CD8-positive, alpha-beta memory T cell (primary cell): ENCODE measurements at regions not wholly inside any gene's neighbourhood (a gene's known extent, or its start where the extent isn't known, plus 50 kb on each side); places are given as distances from the start of the nearest gene placed in this dataset.

Experiments used
- CTCF ChIA-PET: fragments of 350-600 bp; sonication (Branson Sonifier 250); formaldehyde crosslinking; loops from one replicate; lab custom pipeline; 2021; ENCODE audit warnings: antibody characterized with exemption; lab: Charles Lee
- POLR2A ChIA-PET: fragments of 350-600 bp; sonication (Branson Sonifier 250); formaldehyde crosslinking; loops from one replicate; lab custom pipeline; 2021; ENCODE audit warnings: antibody characterized with exemption; lab: Charles Lee
- DNase-seq, 5 donors: peaks; one replicate each; pipeline versions ENCODE4 v3.0.0 to v3.0.0-alpha.2; 2020 to 2022; ENCODE audit warnings: mixed read lengths in 1 of 5
- H3K27ac ChIP-seq: one replicate; pipeline ENCODE4 v1.7.0; 2013; ENCODE audit warnings: low read depth, mild to moderate bottlenecking, low read length, moderate library complexity
- H3K27me3 ChIP-seq: 2 replicates; pipeline ENCODE4 v1.7.0; 2013; ENCODE audit warnings: low read length, mild to moderate bottlenecking; ENCODE audit not compliant: insufficient read depth, poor library complexity, severe bottlenecking
- H3K36me3 ChIP-seq: 2 replicates; pipeline ENCODE4 v1.7.0; 2013; ENCODE audit warnings: mild to moderate bottlenecking, low read length, moderate library complexity; ENCODE audit not compliant: insufficient read depth
- H3K4me1 ChIP-seq: 2 replicates; pipeline ENCODE4 v1.7.0; 2013; ENCODE audit warnings: mild to moderate bottlenecking, low read length, moderate library complexity; ENCODE audit not compliant: insufficient read depth
- H3K4me3 ChIP-seq: 2 replicates; pipeline ENCODE4 v1.7.0; 2013; ENCODE audit warnings: mild to moderate bottlenecking, low read length
- H3K9me3 ChIP-seq: 2 replicates; pipeline ENCODE4 v1.7.0; 2013; ENCODE audit warnings: mild to moderate bottlenecking, low read length
- H3K27ac Mint-ChIP-seq, 8 donors: one replicate each; pipeline ENCODE4 v1.8.0; 2020 to 2021; ENCODE audit warnings: mixed read lengths in 8 of 8, mild to moderate bottlenecking in 6 of 8, inconsistent platforms in 3 of 8, moderate library complexity in 3 of 8
- H3K27me3 Mint-ChIP-seq, 2 donors: one replicate each; pipeline ENCODE4 v1.8.0; 2020 to 2021; ENCODE audit warnings: mixed read lengths in 2 of 2, mild to moderate bottlenecking in 1 of 2, moderate library complexity in 1 of 2
- H3K36me3 Mint-ChIP-seq, 3 donors: one replicate each; pipeline ENCODE4 v1.8.0; 2020 to 2021; ENCODE audit warnings: mixed read lengths in 3 of 3, inconsistent platforms in 1 of 3, mild to moderate bottlenecking in 1 of 3
- H3K4me1 Mint-ChIP-seq, 3 donors: one replicate each; pipeline ENCODE4 v1.8.0; 2020 to 2021; ENCODE audit warnings: mixed read lengths in 3 of 3, inconsistent platforms in 1 of 3, mild to moderate bottlenecking in 1 of 3
- H3K4me3 Mint-ChIP-seq, 7 donors: one replicate each; pipeline ENCODE4 v1.8.0; 2020 to 2021; ENCODE audit warnings: mixed read lengths in 7 of 7, mild to moderate bottlenecking in 6 of 7, moderate library complexity in 4 of 7, inconsistent platforms in 2 of 7
- H3K9me3 Mint-ChIP-seq, 5 donors: one replicate each; pipeline ENCODE4 v1.8.0; 2020 to 2022; ENCODE audit warnings: mixed read lengths in 5 of 5, mild to moderate bottlenecking in 3 of 5, moderate library complexity in 2 of 5, inconsistent platforms in 1 of 5

GRCh38 chrX:110578270-110578669, 217.3 kb downstream of the CHRDL1 start:
- CTCF ChIA-PET = no interaction called here
- Mint-ChIP-seq H3K27ac (no peak overlapping the region), H3K36me3 (no peaks in the 10 kb centered on the region), H3K4me3 (no peak overlapping the region), H3K9me3 (peaks cover 0 to 7% (median 2%) of the 10 kb centered on the region in 5 donors), H3K27me3 (peaks cover 0 to 8% of the 10 kb centered on the region in 2 donors), H3K4me1 (no peaks in the 10 kb centered on the region)
- POLR2A ChIA-PET = no interaction called here
- H3K27ac ChIP-seq = no peak overlapping the region
- no peaks in the 10 kb centered on the region for H3K9me3 ChIP-seq
- H3K27me3 ChIP-seq = no peaks in the 10 kb centered on the region
- no peaks in the 10 kb centered on the region for H3K36me3 ChIP-seq
- no peaks in the 10 kb centered on the region for H3K4me1 ChIP-seq
- DNase-seq = no peak
- no peak overlapping the region for H3K4me3 ChIP-seq

GRCh38 chrX:110584083-110584482, 211.5 kb downstream of the CHRDL1 start:
- no peak overlapping the region for H3K4me3 Mint-ChIP-seq
- Histone ChIP-seq H3K4me1 (no peaks in the 10 kb centered on the region), H3K36me3 (no peaks in the 10 kb centered on the region), H3K27me3 (no peaks in the 10 kb centered on the region), H3K4me3 (no peak overlapping the region), H3K9me3 (no peaks in the 10 kb centered on the region), H3K27ac (no peak overlapping the region)
- H3K4me1 Mint-ChIP-seq = no peaks in the 10 kb centered on the region
- peaks cover 0 to 6% of the 10 kb centered on the region in 2 donors for H3K27me3 Mint-ChIP-seq
- POLR2A ChIA-PET = no interaction called here
- no peak for DNase-seq
- no peaks in the 10 kb centered on the region for H3K36me3 Mint-ChIP-seq
- CTCF ChIA-PET = no interaction called here
- no peak overlapping the region for H3K27ac Mint-ChIP-seq
- peaks cover 0 to 7% (median 2%) of the 10 kb centered on the region in 5 donors for H3K9me3 Mint-ChIP-seq

DNA sequence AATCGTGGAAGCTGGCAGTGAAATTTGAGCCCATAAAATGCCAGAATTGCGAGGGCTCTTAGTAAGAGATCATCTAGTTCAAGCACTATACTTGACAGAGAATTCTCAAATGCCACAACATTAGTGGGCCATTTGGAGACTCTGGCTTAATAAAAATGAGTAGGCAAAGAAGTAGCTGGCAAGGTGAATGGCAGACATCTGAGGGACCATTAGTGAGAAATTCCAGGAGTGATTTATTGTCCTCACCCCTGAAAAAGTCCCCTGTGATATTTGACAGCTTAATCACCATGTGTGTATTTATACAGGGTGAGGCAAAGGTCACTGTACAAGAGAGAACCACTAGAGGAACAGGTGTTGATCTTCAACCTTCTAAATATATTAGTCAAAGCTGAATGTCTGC, 207.5 kb downstream of the CHRDL1 start:
- H3K4me3 ChIP-seq = no peak overlapping the region
- Mint-ChIP-seq H3K4me3 (no peak overlapping the region), H3K9me3 (no peaks in the 10 kb centered on the region), H3K4me1 (no peaks in the 10 kb centered on the region), H3K27me3 (peaks cover 0 to 2% of the 10 kb centered on the region in 2 donors), H3K36me3 (no peaks in the 10 kb centered on the region), H3K27ac (no peak overlapping the region)
- H3K27me3 ChIP-seq = no peaks in the 10 kb centered on the region
- H3K27ac ChIP-seq = no peak overlapping the region
- no peak for DNase-seq
- POLR2A ChIA-PET = no interaction called here
- CTCF ChIA-PET = no interaction called here
- H3K36me3 ChIP-seq = no peaks in the 10 kb centered on the region
- no peaks in the 10 kb centered on the region for H3K9me3 ChIP-seq
- H3K4me1 ChIP-seq = no peaks in the 10 kb centered on the region

GRCh38 chrX:110588853-110589252, 206.8 kb downstream of the CHRDL1 start:
- no peak overlapping the region for H3K4me3 Mint-ChIP-seq
- Histone ChIP-seq H3K9me3 (no peaks in the 10 kb centered on the region), H3K36me3 (no peaks in the 10 kb centered on the region), H3K27ac (no peak overlapping the region), H3K4me1 (no peaks in the 10 kb centered on the region), H3K4me3 (no peak overlapping the region), H3K27me3 (no peaks in the 10 kb centered on the region)
- ChIA-PET POLR2A (no interaction called here), CTCF (no interaction called here)
- H3K27me3 Mint-ChIP-seq = peaks cover 0 to 2% of the 10 kb centered on the region in 2 donors
- no peaks in the 10 kb centered on the region for H3K36me3 Mint-ChIP-seq
- no peaks in the 10 kb centered on the region for H3K4me1 Mint-ChIP-seq
- H3K9me3 Mint-ChIP-seq = no peaks in the 10 kb centered on the region
- no peak overlapping the region for H3K27ac Mint-ChIP-seq
- no peak for DNase-seq

DNA sequence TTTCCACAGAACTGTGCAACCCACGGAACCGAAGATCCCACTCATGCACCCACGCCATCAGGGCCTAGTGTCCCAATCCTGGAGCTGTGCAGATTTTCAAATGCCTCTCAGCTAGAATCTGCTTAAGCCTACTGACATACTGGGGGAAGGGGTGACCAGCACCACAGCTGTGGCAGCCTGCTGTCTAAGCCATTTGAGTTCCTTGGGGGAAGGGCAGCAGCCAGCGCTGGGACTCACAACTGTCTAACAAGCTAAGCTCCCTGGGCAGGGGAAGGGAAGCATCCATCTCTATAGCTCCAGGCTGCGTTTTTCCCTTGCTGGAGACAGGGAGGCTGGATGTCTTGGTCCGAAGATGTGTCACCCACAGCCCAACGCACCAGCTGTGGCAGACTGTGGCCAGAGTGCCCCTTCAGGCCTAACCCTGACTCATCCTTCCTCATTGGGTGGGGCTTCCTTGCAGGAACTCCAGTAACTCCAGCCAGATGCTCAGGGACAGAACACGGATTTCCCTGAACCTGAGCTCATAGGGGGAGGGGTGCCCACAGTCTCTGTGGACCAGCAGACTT, 194.8 kb downstream of the CHRDL1 start:
- no peaks in the 10 kb centered on the region for H3K36me3 ChIP-seq
- H3K27ac ChIP-seq = no peak overlapping the region
- Mint-ChIP-seq H3K4me3 (no peak overlapping the region), H3K9me3 (peaks cover 6 to 10% (median 7%) of the 10 kb centered on the region in 5 donors), H3K27ac (no peak overlapping the region), H3K27me3 (peaks cover 0 to 5% of the 10 kb centered on the region in 2 donors), H3K4me1 (no peaks in the 10 kb centered on the region), H3K36me3 (no peaks in the 10 kb centered on the region)
- ChIA-PET POLR2A (no interaction called here), CTCF (no interaction called here)
- no peaks in the 10 kb centered on the region for H3K27me3 ChIP-seq
- no peaks in the 10 kb centered on the region for H3K9me3 ChIP-seq
- DNase-seq = no peak
- no peaks in the 10 kb centered on the region for H3K4me1 ChIP-seq
- no peak overlapping the region for H3K4me3 ChIP-seq

DNA sequence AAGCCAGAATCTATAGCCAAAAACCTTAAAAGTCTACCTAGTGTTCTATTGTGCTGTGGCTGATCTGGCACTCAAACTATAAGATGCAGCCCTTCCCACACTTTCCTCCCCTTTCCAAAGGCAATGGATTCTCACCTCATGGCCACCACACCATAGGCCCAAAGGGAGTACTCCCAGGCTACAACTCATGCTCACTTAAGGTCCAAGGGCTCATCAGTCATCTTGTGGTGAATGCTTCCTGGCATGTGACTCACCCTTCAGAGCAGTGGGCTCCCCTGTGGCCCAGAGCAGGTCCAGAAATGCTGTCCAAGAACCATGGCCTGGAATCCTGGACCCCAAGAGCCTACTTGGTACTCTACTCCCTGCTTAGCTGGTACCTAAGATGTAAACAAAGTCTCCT, 181.0 kb downstream of the CHRDL1 start:
- H3K4me3 Mint-ChIP-seq = no peak overlapping the region
- no peaks in the 10 kb centered on the region for H3K4me1 Mint-ChIP-seq
- no peak overlapping the region for H3K27ac Mint-ChIP-seq
- Histone ChIP-seq H3K9me3 (no peaks in the 10 kb centered on the region), H3K36me3 (no peaks in the 10 kb centered on the region), H3K4me1 (no peaks in the 10 kb centered on the region), H3K4me3 (no peak overlapping the region), H3K27ac (no peak overlapping the region), H3K27me3 (no peaks in the 10 kb centered on the region)
- CTCF ChIA-PET = no interaction called here
- POLR2A ChIA-PET = no interaction called here
- no peaks in the 10 kb centered on the region for H3K36me3 Mint-ChIP-seq
- no peaks in the 10 kb centered on the region for H3K9me3 Mint-ChIP-seq
- H3K27me3 Mint-ChIP-seq = peaks cover 0 to 6% of the 10 kb centered on the region in 2 donors
- no peak for DNase-seq
